Mucosa of descending colon (tissue), 3 donors: ENCODE measurements at regions not wholly inside any gene's neighbourhood (a gene's known extent, or its start where the extent isn't known, plus 50 kb on each side); places are given as distances from the start of the nearest gene placed in this dataset.

Experiments used
- ATAC-seq: fragments of 200-7000 bp; cut with Tn5 transposase; one replicate; pipeline ENCODE4 v1.9.1; 2020; ENCODE audit warnings: mild to moderate bottlenecking, moderate library complexity
- DNase-seq, 3 donors: peaks; one replicate each; pipeline ENCODE4 v3.0.0-alpha.2; 2020
- H3K36me3 ChIP-seq: fragments of 200-600 bp; one replicate; pipeline ENCODE4 v1.8.0; 2021; ENCODE audit warnings: low read depth, mild to moderate bottlenecking
- H3K4me1 ChIP-seq: fragments of 200-600 bp; one replicate; pipeline ENCODE4 v1.8.0; 2021; ENCODE audit warnings: low read depth, mild to moderate bottlenecking
- H3K4me3 ChIP-seq: fragments of 200-600 bp; one replicate; pipeline ENCODE4 v1.8.0; 2021; ENCODE audit warnings: mild to moderate bottlenecking
- H3K9me3 ChIP-seq: fragments of 200-600 bp; one replicate; pipeline ENCODE4 v1.8.0; 2021; ENCODE audit warnings: mild to moderate bottlenecking
- intact Hi-C, 2 donors: fragments of 100-400 bp; cut with DNase I in 1 of 2; cut with micrococcal nuclease in 1 of 2; formaldehyde crosslinking; loops; one replicate each; pipeline versions ENCODE4 v1.11.0 to v1.11.1; 2022; cut with DNase I, micrococcal nuclease
- TF ChIP-seq, protein P1 (sequence below): fragments of 200-600 bp; IDR thresholded peaks from one replicate; pipeline ENCODE4 v1.8.0; 2022; ENCODE audit warnings: antibody characterized with exemption, mild to moderate bottlenecking
- donor health status: DM: no; HTN: no; CAD: no; lungs with moderate emphysema.
- donor health status: DM: no; HTN: no; CAD: no.
- donor health status: DM: no; HTN: yes; CAD: no.

DNA sequence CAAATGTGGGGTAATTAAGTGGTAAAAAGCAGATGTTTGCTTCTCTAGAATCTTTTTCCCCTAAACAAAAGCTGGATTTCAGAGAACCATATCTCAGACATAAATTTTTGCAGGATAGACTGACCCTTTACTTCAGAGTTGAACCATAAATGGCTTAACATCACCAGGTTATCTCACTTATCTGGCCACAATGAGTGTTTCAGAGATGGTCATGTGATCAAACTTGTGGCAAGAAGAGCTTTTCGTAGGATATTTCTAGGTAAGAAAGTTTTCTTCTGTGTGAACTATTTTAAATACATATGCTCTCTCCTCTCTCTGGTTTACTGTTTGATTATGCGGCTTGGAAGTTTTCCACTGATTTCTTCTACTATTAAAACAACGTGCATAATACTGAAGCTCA, 270.2 kb upstream of the TFAP2D start:
- no peak overlapping the region for H3K4me3 ChIP-seq
- DNase-seq (no peak), ATAC-seq (no peak)
- intact Hi-C loops: no loop called here
- no peaks in the 10 kb centered on the region for H3K4me1 ChIP-seq
- TF ChIP-seq, protein P1, sequence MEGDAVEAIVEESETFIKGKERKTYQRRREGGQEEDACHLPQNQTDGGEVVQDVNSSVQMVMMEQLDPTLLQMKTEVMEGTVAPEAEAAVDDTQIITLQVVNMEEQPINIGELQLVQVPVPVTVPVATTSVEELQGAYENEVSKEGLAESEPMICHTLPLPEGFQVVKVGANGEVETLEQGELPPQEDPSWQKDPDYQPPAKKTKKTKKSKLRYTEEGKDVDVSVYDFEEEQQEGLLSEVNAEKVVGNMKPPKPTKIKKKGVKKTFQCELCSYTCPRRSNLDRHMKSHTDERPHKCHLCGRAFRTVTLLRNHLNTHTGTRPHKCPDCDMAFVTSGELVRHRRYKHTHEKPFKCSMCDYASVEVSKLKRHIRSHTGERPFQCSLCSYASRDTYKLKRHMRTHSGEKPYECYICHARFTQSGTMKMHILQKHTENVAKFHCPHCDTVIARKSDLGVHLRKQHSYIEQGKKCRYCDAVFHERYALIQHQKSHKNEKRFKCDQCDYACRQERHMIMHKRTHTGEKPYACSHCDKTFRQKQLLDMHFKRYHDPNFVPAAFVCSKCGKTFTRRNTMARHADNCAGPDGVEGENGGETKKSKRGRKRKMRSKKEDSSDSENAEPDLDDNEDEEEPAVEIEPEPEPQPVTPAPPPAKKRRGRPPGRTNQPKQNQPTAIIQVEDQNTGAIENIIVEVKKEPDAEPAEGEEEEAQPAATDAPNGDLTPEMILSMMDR: no peak
- no peaks in the 10 kb centered on the region for H3K36me3 ChIP-seq
- no peaks in the 10 kb centered on the region for H3K9me3 ChIP-seq

DNA sequence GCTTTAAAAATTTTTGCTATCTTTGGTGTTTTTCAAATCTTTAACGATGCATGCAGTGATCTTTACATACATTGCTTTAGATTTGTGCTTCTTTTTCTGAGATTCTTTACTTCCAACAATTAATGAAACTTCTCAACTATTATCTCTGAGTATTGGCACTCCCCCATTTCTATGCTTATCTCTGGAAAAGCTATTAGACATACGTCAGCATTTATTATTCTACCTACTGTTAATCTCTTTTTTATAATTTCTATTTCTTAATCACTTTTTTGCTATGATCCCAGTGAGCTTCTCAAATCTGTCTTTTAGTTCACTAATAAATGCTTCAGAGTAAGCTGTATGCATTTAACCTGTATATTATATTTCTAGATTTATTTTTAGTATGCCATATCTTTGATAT, 264.2 kb upstream of the TFAP2D start:
- ATAC-seq: no peak

DNA sequence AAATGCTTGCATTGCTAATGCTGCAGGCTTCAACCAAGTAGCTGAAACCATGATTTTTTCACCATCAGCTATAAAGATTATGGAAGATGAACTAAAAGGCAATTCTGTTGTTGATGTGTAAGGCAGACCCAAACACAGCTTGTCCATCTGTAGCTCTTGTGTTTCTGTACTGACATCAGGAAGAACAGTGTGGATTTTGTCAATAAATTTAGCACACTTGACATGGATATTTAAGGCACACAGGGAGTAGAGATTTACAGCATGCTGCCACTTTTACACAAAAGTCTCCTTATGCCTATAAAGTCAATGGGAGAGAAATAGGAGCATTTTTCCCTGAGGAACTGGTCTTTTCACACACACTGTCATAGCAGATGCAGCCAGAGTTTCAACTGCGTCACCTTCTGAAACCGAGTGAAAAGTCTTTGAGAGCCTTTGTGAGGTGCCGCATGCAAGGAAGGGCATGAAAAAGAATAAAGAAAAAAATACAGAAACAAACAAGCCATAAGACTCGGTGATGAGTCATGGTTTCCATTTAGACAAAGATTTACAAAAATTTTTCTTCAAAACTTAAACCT, 261.4 kb upstream of the TFAP2D start:
- intact Hi-C loops: no loop called here
- no peaks in the 10 kb centered on the region for H3K4me1 ChIP-seq
- TF ChIP-seq, protein P1: no peak
- H3K4me3 ChIP-seq: no peak overlapping the region
- DNase-seq (no peak), ATAC-seq (no peak)
- no peaks in the 10 kb centered on the region for H3K36me3 ChIP-seq
- no peaks in the 10 kb centered on the region for H3K9me3 ChIP-seq

More for the DNA sequence above, 264.2 kb upstream of the TFAP2D start:
- H3K9me3 ChIP-seq: no peaks in the 10 kb centered on the region
- no peaks in the 10 kb centered on the region for H3K4me1 ChIP-seq
- no peaks in the 10 kb centered on the region for H3K36me3 ChIP-seq
- TF ChIP-seq, protein P1: no peak
- DNase-seq: no peak
- H3K4me3 ChIP-seq: no peak overlapping the region
- intact Hi-C loops: no loop called here

DNA sequence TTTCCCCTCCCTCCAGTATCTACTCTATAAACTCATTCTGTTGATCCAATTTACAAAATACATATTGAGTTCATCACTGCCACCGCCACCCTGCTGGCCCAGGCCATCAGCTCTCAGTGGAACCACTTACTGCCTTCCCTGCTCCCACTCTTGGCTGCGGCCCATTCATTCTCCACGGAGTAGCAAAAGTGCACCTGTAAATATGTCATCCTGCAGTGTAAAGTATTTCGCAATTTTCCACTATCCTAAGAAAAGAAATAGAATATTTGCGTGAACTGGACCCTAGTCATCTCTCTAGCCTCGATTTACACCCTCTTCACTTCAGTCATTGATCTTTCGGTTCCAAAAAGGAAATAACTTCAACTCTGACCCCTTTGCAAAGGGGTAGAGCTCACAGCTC, 258.3 kb upstream of the TFAP2D start:
- Histone ChIP-seq H3K36me3 (no peaks in the 10 kb centered on the region), H3K9me3 (no peaks in the 10 kb centered on the region), H3K4me3 (no peak overlapping the region), H3K4me1 (no peaks in the 10 kb centered on the region)
- DNase-seq: no peak
- TF ChIP-seq, protein P1: no peak
- no peak for ATAC-seq
- intact Hi-C loops: no loop called here

DNA sequence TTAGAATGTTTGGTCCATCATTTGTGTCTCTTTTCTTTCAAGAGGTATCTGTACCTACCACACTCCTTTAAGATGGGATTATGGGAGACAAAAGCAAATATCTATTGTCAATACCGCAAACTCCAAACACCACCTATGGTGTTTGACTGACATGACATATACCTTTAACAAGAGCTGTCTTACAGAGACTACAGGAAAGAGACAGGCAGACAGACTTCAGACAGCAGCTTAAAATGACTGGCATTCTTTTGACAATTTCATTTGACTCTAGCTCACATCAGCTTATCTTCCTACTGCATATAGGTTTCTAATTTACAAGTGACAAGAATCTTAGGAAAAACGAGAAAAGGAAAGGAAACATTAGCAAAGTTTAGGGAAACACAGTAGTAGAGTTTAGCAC, 256.0 kb upstream of the TFAP2D start:
- intact Hi-C loops: no loop called here
- Histone ChIP-seq H3K36me3 (no peaks in the 10 kb centered on the region), H3K4me3 (no peak overlapping the region), H3K4me1 (no peaks in the 10 kb centered on the region), H3K9me3 (no peaks in the 10 kb centered on the region)
- ATAC-seq (no peak), DNase-seq (no peak)
- TF ChIP-seq, protein P1: no peak

DNA sequence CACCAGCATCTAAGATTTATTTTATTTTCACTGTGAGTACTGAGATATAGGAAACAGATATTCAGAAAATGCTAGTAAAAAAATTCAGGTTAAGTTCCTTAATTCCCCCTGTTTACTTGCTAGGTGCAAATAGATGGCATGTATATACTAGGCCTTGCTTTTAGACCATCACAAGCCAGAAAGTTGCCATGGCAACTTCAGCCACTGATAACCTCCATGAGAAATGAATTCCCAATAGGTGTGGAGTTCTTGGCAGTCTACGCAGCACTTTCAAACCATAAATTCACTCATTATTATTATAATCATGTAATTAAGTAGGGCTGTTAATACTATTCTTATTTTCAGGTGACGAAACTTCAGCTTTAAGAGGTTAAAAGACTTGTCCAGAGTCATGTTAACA, 251.6 kb upstream of the TFAP2D start:
- Histone ChIP-seq H3K4me3 (no peak overlapping the region), H3K4me1 (no peaks in the 10 kb centered on the region), H3K36me3 (no peaks in the 10 kb centered on the region), H3K9me3 (no peaks in the 10 kb centered on the region)
- ATAC-seq (no peak), DNase-seq (no peak)
- intact Hi-C loops: no loop called here
- TF ChIP-seq, protein P1: no peak
